ENCODE measurements at regions not wholly inside any gene's neighbourhood (a gene's known extent, or its start where the extent isn't known, plus 50 kb on each side); places are given as distances from the start of the nearest gene placed in this dataset.

- TF ChIP-seq TAF1 (IDR thresholded peaks at IDR 0.05; ENCODE audit: low read depth, low read length) (no peak), POLR2AphosphoS5 (IDR thresholded peaks at IDR 0.05; ENCODE audit: low read depth, low read length) (no peak), POLR2A (IDR thresholded peaks at IDR 0.05; ENCODE audit: low read depth, low read length) (no peak), SPI1 (IDR thresholded peaks at IDR 0.05; ENCODE audit: low read depth, low read length) (no peak), POU2F2 (IDR thresholded peaks at IDR 0.05; ENCODE audit: low read depth, low read length) (no peak)
Observed at GRCh38 chr2:220452561-220452960, 825.1 kb downstream of the SLC4A3 start.
